OCI-LY1 (cell line): ENCODE measurements at regions not wholly inside any gene's neighbourhood (a gene's known extent, or its start where the extent isn't known, plus 50 kb on each side); places are given as distances from the start of the nearest gene placed in this dataset.

Source experiments
- H2AFZ ChIP-seq: fragments of 200-600 bp; sonication (generic), shearing (Covaris generic); 2 replicates; pipeline ENCODE4 v1.6.0; 2014; ENCODE audit warnings: antibody characterized with exemption, mild to moderate bottlenecking, low read length
- H3F3A ChIP-seq: fragments of 200-600 bp; sonication (generic), shearing (Covaris generic); 2 replicates; pipeline ENCODE4 v1.6.0; 2014; ENCODE audit warnings: mild to moderate bottlenecking, antibody characterized with exemption, low read length, moderate library complexity; ENCODE audit not compliant: insufficient read depth
- H3K27ac ChIP-seq: fragments of 200-600 bp; sonication (generic); 2 replicates; pipeline ENCODE4 v1.5.1; 2014; ENCODE audit warnings: low read length, mixed run types, mild to moderate bottlenecking, low read depth; ENCODE audit not compliant: poor library complexity, severe bottlenecking
- H3K27me3 ChIP-seq: fragments of 200-600 bp; sonication (generic); 2 replicates; pipeline ENCODE4 v1.6.0; 2014; ENCODE audit warnings: antibody characterized with exemption, mild to moderate bottlenecking, low read length, moderate library complexity; ENCODE audit not compliant: insufficient read depth
- H3K36me3 ChIP-seq: fragments of 200-600 bp; sonication (generic); 2 replicates; pipeline ENCODE4 v1.6.1; 2014; ENCODE audit warnings: mild to moderate bottlenecking, antibody characterized with exemption, low read length, moderate library complexity, mixed read lengths; ENCODE audit not compliant: insufficient read depth
- H3K4me1 ChIP-seq: fragments of 200-600 bp; sonication (generic); 2 replicates; pipeline ENCODE4 v1.5.1; 2014; ENCODE audit warnings: mild to moderate bottlenecking, low read length, moderate library complexity; ENCODE audit not compliant: insufficient read depth, severe bottlenecking
- H3K4me2 ChIP-seq: fragments of 200-600 bp; sonication (generic), shearing (Covaris generic); 2 replicates; pipeline ENCODE4 v1.6.1; 2014; ENCODE audit warnings: low read length
- H3K4me3 ChIP-seq: fragments of 200-600 bp; sonication (generic); 2 replicates; pipeline ENCODE4 v1.5.1; 2014; ENCODE audit warnings: low read length, low read depth, mild to moderate bottlenecking, mixed read lengths; ENCODE audit not compliant: poor library complexity, severe bottlenecking
- H3K79me2 ChIP-seq: fragments of 200-600 bp; shearing (Covaris generic); 2 replicates; pipeline ENCODE4 v1.6.1; 2016; ENCODE audit warnings: mixed run types, low read length, mixed read lengths; ENCODE audit not compliant: insufficient read depth
- H3K9ac ChIP-seq: fragments of 200-600 bp; sonication (generic), shearing (Covaris generic); 2 replicates; pipeline ENCODE4 v1.6.1; 2014; ENCODE audit warnings: mild to moderate bottlenecking, low read length, mixed read lengths
- H3K9me2 ChIP-seq: fragments of 200-600 bp; sonication (generic), shearing (Covaris generic); 2 replicates; pipeline ENCODE4 v1.6.1; 2014; ENCODE audit warnings: low read depth, mild to moderate bottlenecking, low read length, mixed read lengths
- H3K9me3 ChIP-seq: fragments of 200-600 bp; shearing (Covaris generic); 2 replicates; pipeline ENCODE4 v1.6.1; 2014; ENCODE audit warnings: low read length, mixed read lengths
- H4K20me1 ChIP-seq: fragments of 200-600 bp; sonication (generic), shearing (Covaris generic); 2 replicates; pipeline ENCODE4 v1.6.0; 2016; ENCODE audit warnings: mild to moderate bottlenecking, low read length; ENCODE audit not compliant: insufficient read depth
- EZH2 ChIP-seq: fragments of 200-600 bp; sonication (generic), shearing (Covaris generic); IDR thresholded peaks from 2 replicates; pipeline ENCODE4 v1.8.0; 2017; ENCODE audit warnings: borderline replicate concordance, mixed run types, mild to moderate bottlenecking, antibody characterized with exemption, low read length, moderate library complexity, mixed read lengths
- TF ChIP-seq, protein P1 (sequence below): fragments of 200-600 bp; sonication (generic), shearing (Covaris generic); IDR thresholded peaks from 2 replicates; pipeline ENCODE4 v1.5.1; 2017; ENCODE audit warnings: mild to moderate bottlenecking, antibody characterized with exemption, low read length, moderate library complexity, mixed read lengths

DNA sequence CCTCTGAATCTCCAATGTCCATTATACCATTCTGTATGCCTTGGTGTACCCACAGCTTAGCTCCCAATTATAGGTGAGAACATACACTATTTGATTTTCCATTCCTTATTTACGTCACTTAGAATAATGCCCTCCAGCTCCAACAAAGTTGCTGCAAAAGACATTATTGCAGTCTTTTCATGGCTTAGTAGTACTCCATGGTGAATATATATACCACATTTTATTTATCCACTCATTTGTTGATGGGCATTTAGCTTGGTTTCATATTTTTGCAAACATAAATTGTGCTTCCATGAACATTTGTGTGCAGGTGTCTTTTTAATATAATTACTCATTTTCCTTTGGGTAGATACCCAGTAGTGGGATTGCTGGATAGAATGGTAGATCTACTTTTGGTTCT lies 374.1 kb upstream of the HTR1E start:
- H3F3A ChIP-seq: no peaks in the 10 kb centered on the region
- H3K9me2 ChIP-seq: no peaks in the 10 kb centered on the region
- no peak overlapping the region for H3K4me3 ChIP-seq
- H3K79me2 ChIP-seq: no peaks in the 10 kb centered on the region
- no peaks in the 10 kb centered on the region for H4K20me1 ChIP-seq
- H2AFZ ChIP-seq: no peak overlapping the region
- no peak overlapping the region for H3K9ac ChIP-seq
- no peaks in the 10 kb centered on the region for H3K4me1 ChIP-seq
- no peaks in the 10 kb centered on the region for H3K36me3 ChIP-seq
- H3K4me2 ChIP-seq: no peak overlapping the region
- H3K9me3 ChIP-seq: no peaks in the 10 kb centered on the region
- TF ChIP-seq, protein P1, sequence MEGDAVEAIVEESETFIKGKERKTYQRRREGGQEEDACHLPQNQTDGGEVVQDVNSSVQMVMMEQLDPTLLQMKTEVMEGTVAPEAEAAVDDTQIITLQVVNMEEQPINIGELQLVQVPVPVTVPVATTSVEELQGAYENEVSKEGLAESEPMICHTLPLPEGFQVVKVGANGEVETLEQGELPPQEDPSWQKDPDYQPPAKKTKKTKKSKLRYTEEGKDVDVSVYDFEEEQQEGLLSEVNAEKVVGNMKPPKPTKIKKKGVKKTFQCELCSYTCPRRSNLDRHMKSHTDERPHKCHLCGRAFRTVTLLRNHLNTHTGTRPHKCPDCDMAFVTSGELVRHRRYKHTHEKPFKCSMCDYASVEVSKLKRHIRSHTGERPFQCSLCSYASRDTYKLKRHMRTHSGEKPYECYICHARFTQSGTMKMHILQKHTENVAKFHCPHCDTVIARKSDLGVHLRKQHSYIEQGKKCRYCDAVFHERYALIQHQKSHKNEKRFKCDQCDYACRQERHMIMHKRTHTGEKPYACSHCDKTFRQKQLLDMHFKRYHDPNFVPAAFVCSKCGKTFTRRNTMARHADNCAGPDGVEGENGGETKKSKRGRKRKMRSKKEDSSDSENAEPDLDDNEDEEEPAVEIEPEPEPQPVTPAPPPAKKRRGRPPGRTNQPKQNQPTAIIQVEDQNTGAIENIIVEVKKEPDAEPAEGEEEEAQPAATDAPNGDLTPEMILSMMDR: no peak
- TF ChIP-seq EZH2: no peak
- H3K27ac ChIP-seq: no peak overlapping the region
- no peaks in the 10 kb centered on the region for H3K27me3 ChIP-seq

DNA sequence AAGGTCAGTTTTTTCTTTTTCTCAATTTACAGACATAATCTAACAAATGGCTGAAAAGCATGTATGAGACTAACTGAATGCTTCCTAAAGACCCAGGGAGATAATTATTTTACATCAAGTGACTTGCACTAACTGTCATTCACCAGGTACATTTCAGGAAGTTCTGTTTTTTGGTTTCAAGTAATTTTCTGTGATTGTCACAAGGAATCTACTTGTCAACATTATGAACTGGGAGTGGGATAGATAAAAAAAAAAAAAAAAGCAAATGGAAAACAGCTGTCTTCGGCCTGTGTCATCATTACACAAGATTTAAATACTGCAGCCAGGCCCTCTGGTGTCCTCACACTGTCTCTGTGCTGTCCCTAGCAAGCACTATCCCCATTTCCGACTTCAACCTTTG lies 379.0 kb upstream of the HTR1E start:
- Histone ChIP-seq H4K20me1 (no peaks in the 10 kb centered on the region), H3K27me3 (no peaks in the 10 kb centered on the region), H3K79me2 (no peaks in the 10 kb centered on the region), H2AFZ (no peak overlapping the region), H3K4me1 (no peaks in the 10 kb centered on the region), H3F3A (no peaks in the 10 kb centered on the region), H3K9me2 (no peaks in the 10 kb centered on the region), H3K9ac (no peak overlapping the region), H3K4me3 (no peak overlapping the region), H3K9me3 (no peaks in the 10 kb centered on the region), H3K27ac (no peak overlapping the region), H3K4me2 (no peak overlapping the region), H3K36me3 (no peaks in the 10 kb centered on the region)
- TF ChIP-seq, protein P1: no peak
- no peak for TF ChIP-seq EZH2

- Histone ChIP-seq H3K27ac (no peak overlapping the region), H3K9me3 (no peaks in the 10 kb centered on the region), H3K9me2 (no peaks in the 10 kb centered on the region), H3K79me2 (no peaks in the 10 kb centered on the region), H3K4me1 (no peaks in the 10 kb centered on the region), H3K4me3 (no peak overlapping the region), H3K36me3 (no peaks in the 10 kb centered on the region), H4K20me1 (no peaks in the 10 kb centered on the region), H3K27me3 (no peaks in the 10 kb centered on the region), H3K4me2 (no peak overlapping the region), H3F3A (no peaks in the 10 kb centered on the region), H3K9ac (no peak overlapping the region), H2AFZ (no peak overlapping the region)
- TF ChIP-seq, protein P1: no peak
- no peak for TF ChIP-seq EZH2
Measured at GRCh38 chr6:86537292-86537861, 400.0 kb upstream of the HTR1E start.
